GM18867 (cell line): ENCODE measurements at regions not wholly inside any gene's neighbourhood (a gene's known extent, or its start where the extent isn't known, plus 50 kb on each side); places are given as distances from the start of the nearest gene placed in this dataset.

Experiments used
- ATAC-seq: cut with Tn5 transposase; IDR thresholded peaks from one replicate; pipeline ENCODE4 v1.9.1; 2021; ENCODE audit warnings: mild to moderate bottlenecking, moderate library complexity; ENCODE audit not compliant: unreplicated experiment

DNA sequence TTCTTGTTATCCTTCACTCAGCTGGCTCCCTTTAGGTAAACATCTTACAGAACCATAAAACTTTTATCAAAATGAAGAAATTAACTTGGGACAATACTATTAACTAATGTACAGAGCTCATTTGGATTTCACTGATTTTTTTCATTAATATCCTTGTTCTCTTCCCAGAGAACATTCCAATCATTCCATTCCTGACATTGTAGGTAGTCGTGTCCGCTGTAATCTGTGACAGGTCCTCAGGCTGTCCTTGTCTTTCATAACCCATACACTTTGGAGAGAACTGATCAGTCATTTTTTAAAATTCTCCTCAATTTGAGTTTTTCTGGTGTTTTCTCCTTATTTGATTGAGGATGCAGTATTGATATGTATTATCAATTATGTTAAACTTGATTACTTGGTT is 916.8 kb downstream of the GALC start:
- no peak for ATAC-seq

DNA sequence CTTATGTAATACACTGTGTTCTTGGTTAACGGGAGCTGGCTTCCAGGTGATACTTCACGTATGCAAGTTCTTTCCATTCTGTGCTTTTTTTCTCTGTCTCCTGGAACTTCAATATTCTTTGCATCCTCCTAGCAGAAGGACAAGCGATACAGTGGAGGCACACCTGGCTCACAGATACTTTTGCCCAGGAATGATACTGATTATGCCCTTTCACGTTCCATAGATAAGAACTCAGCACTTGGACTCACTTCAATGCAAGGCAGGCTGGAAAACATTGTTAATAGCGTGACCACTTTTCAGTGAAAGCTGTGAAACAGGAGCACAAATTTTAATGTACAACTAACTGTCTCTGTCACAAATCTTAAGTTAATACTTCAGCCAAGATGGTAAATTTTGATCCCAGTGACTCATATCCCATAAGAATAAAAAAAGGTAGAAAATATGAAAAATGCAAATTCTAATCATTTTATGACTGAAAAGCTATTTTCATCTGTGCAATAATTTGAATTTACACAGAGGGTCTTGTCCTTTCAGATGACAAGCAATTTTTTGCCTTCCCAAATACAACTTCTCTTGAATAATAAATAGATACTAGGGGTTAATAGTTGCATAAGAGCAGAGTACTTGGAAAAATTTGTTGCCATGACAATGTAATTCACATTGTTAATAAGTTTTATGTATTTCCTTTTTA is 919.0 kb downstream of the GALC start:
- no peak for ATAC-seq

- no peak for ATAC-seq
Measured at GRCh38 chr14:87067591-87067990, 925.4 kb downstream of the GALC start.

DNA sequence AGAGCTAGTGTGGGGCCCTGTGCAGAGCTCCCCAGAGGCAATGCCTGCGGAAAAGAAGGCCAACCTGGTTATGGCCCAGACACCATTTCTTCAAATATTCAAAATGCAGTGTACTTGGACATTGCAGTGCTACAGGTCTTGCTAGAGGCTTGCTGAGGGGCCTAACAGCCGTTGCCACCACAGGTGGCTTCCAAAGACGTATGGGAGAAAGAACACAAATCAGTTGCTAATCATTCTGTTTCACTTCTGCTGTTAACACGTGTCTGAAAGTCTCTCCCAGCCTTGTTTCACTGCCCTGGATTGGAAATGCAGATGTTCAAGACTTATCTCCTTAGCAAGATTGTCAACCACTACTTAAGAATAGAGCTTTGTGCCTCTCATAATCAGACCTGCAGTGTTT is 925.9 kb downstream of the GALC start:
- ATAC-seq, result no peak

GRCh38 chr14:87066221-87066817 is 926.7 kb downstream of the GALC start:
- no peak for ATAC-seq

DNA sequence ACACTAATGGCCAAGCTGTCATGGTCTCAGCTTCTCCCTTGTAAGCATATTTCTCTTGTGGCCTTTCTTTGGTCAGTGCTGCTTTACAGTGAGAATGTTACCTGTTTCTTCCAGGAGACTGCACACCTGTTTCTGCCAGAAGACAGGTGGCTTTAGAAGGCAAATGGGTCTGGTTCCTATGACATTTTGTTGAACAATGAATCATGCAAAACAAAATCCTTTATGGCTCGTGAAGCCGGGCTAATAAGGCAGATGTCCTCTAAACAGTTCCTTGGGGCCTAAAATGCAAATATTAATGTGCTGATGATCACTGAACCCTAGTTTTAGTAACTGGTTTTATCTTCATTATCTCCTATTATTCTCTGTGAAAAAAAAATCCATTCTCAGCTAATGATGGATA is 927.6 kb downstream of the GALC start:
- no peak for ATAC-seq

- no peak for ATAC-seq
Measured at GRCh38 chr14:87063181-87063580, 929.8 kb downstream of the GALC start.

- ATAC-seq, result no peak
Measured at GRCh38 chr14:87060405-87060804, 932.6 kb downstream of the GALC start.

DNA sequence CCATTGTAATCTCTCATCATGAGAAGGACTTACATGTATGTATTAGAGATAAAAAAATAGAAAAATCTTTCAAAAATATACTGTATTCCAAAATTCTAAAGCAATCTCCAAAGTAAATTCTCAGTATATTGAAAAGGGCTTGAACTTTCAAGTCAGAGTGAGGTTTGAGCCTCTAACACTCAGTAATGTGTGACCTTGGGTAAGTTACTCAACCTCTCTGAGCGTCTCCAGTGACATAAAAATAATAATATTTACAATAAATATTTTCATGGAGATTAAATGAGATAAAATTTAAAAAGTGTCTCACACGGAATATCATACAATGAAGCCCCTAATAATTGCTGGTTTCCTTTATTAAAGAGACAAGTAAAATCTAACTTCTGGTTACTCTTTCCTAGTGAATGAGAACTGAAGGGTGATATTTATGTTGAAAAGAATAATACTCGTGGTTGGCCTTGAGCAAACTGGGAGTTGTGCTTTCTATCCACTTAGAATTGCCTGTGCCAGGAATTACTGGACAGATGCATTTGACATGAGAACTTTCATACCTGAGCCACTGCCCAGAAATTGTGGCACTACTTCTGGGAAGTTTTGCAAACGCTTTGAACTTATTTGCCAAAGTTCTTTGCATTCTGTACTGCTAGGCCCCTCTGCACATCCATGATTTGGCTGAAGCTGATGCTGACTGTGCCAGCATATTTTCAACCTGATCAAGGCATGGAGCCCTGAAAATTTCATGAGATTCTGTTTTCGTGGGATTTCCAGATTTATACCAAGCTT is 933.7 kb downstream of the GALC start:
- no peak for ATAC-seq

GRCh38 chr14:87055007-87055406 is 938.0 kb downstream of the GALC start:
- ATAC-seq, result no peak

- no peak for ATAC-seq
Measured at GRCh38 chr14:87052646-87053225, 940.2 kb downstream of the GALC start.

GRCh38 chr14:87050421-87050820 is 942.6 kb downstream of the GALC start:
- ATAC-seq, result no peak

DNA sequence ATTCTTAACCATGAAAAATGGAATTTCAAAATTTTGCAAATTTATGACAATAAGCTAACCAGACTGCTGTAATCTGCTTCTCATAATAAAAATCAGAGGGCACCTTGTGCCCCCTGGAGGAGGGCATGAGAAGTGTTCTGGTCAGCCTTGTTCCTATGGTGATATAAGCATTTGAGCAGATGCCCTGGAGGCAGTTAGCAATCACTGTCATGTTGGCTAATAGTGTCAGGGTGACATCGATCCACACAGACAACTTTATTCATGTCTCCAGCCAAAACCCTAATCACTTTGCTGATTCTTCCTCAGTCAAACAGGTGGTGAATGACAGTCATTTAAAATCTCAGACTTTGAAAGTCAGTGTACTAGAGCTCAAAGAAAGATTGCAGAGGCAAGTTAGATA is 943.0 kb downstream of the GALC start:
- ATAC-seq, result no peak

- no peak for ATAC-seq
Measured at GRCh38 chr14:87046960-87047359, 946.0 kb downstream of the GALC start.

- ATAC-seq, result no peak
Measured at GRCh38 chr14:87045956-87046355, 947.0 kb downstream of the GALC start.

- no peak for ATAC-seq
Measured at GRCh38 chr14:87045246-87045645, 947.7 kb downstream of the GALC start.

DNA sequence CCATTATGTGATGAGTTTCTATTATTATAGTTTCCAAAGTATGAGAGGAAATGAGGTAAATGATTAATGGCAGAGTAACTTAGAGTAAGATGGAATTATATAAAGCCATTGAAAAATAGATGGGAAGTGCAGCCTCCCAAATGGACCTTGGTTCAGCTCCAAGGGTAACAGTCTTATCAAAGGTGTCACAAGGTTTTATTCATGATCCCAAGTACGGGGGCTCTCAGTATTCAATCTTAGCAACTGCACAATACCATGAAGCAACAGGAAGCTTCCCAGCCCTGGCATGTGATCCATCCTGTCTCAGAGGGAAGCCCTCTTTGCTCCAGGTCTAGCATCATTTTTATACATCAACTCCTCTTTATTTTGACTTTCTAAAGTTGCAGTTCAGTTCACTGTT is 948.2 kb downstream of the GALC start:
- ATAC-seq, result no peak

- no peak for ATAC-seq
Measured at GRCh38 chr14:87043667-87044200, 949.2 kb downstream of the GALC start.

- ATAC-seq, result no peak
Measured at GRCh38 chr14:87042354-87042753, 950.6 kb downstream of the GALC start.

- no peak for ATAC-seq
Measured at GRCh38 chr14:87041290-87042020, 951.5 kb downstream of the GALC start.

DNA sequence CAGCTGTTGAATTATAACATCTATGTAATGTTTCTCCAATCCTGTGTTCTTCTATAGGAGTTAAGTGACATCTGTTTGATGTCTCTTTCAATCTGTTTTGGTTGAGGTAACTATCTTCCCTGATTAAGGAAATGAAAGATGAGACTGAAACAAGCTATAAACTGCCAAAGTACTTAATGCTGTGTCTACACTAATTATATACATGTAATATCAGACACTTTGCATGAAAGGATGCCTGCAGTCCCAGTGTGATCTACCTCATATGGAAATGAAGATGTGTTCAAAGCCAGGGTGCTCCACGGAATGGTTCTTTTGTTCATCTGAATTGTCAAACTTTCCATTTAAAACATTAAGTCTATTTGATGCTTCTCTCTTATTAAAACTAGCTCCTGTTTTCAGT is 958.3 kb downstream of the GALC start:
- ATAC-seq, result no peak
